SK-N-SH treated with all-trans-retinoic acid at 6 μM for 48 hours (cell line): ENCODE measurements at regions not wholly inside any gene's neighbourhood (a gene's known extent, or its start where the extent isn't known, plus 50 kb on each side); places are given as distances from the start of the nearest gene placed in this dataset.

Experiments used
- ATAC-seq: fragments of 200-7000 bp; cut with Tn5 transposase; 3 replicates; pipeline ENCODE4 v1.9.1; 2020; ENCODE audit warnings: mild to moderate bottlenecking, moderate library complexity
- ARNTL ChIP-seq: fragments of 450-650 bp; formaldehyde crosslinking; IDR thresholded peaks from 2 replicates; pipeline ENCODE4 v1.5.0; 2020; ENCODE audit warnings: low read depth, mild to moderate bottlenecking, moderate library complexity, borderline replicate concordance
- BACH2 ChIP-seq: fragments of 250-450 bp; sonication (Bioruptor Pico); IDR thresholded peaks from 2 replicates; pipeline ENCODE4 v1.9.0; 2021; ENCODE audit warnings: mild to moderate bottlenecking, borderline replicate concordance
- CSDC2 ChIP-seq: fragments of 250-450 bp; sonication (Bioruptor Pico); IDR thresholded peaks from 2 replicates; pipeline ENCODE4 v1.5.0; 2020; ENCODE audit warnings: mild to moderate bottlenecking, moderate library complexity
- GLIS3 ChIP-seq: fragments of 250-450 bp; sonication (Bioruptor Pico); IDR thresholded peaks from 2 replicates; pipeline ENCODE4 v1.5.0; 2020; ENCODE audit warnings: mild to moderate bottlenecking, moderate library complexity
- ISL1 ChIP-seq: fragments of 250-450 bp; sonication (Bioruptor Pico); IDR thresholded peaks from 2 replicates; pipeline ENCODE4 v2.1.2; 2022; ENCODE audit warnings: mild to moderate bottlenecking, moderate library complexity
- OSR1 ChIP-seq: fragments of 250-450 bp; sonication (Bioruptor Pico); IDR thresholded peaks from 2 replicates; pipeline ENCODE4 v1.8.0; 2022; ENCODE audit warnings: moderate library complexity, mild to moderate bottlenecking, inconsistent platforms
- PPARA ChIP-seq: fragments of 250-450 bp; sonication (Bioruptor Pico); IDR thresholded peaks from 2 replicates; pipeline ENCODE4 v1.5.0; 2020; ENCODE audit warnings: mild to moderate bottlenecking, borderline replicate concordance
- RARB ChIP-seq: fragments of 250-450 bp; sonication (Bioruptor Pico); IDR thresholded peaks from 2 replicates; pipeline ENCODE4 v1.8.0; 2021; ENCODE audit warnings: mild to moderate bottlenecking, moderate library complexity
- SNAI2 ChIP-seq: fragments of 250-450 bp; sonication (Bioruptor Pico); IDR thresholded peaks from 2 replicates; pipeline ENCODE4 v1.5.0; 2020; ENCODE audit warnings: mild to moderate bottlenecking, moderate library complexity
- TCF4 ChIP-seq: fragments of 250-450 bp; sonication (Bioruptor Pico); IDR thresholded peaks from 2 replicates; pipeline ENCODE4 v1.8.0; 2021; ENCODE audit warnings: mild to moderate bottlenecking, moderate library complexity, borderline replicate concordance
- TOX ChIP-seq: fragments of 250-450 bp; sonication (Bioruptor Pico); IDR thresholded peaks from 2 replicates; pipeline ENCODE4 v1.8.0; 2021; ENCODE audit warnings: mild to moderate bottlenecking, moderate library complexity, borderline replicate concordance
- ZC3H10 ChIP-seq: fragments of 250-450 bp; sonication (Bioruptor Pico); IDR thresholded peaks from 2 replicates; pipeline ENCODE4 v1.5.1; 2021; ENCODE audit warnings: mild to moderate bottlenecking, moderate library complexity
- ZFP3 ChIP-seq: fragments of 250-450 bp; sonication (Bioruptor Pico); IDR thresholded peaks from 2 replicates; pipeline ENCODE4 v1.5.0; 2020; ENCODE audit warnings: mild to moderate bottlenecking, moderate library complexity
- ZFP30 ChIP-seq: fragments of 450-650 bp; formaldehyde crosslinking; IDR thresholded peaks from 2 replicates; pipeline ENCODE4 v1.5.0; 2022; ENCODE audit warnings: mild to moderate bottlenecking, moderate library complexity
- ZNF565 ChIP-seq: fragments of 450-650 bp; formaldehyde crosslinking; conservative IDR thresholded peaks from 2 replicates; pipeline ENCODE4 v1.5.0; 2020; ENCODE audit warnings: low read depth, mild to moderate bottlenecking, moderate library complexity
- ZNF70 ChIP-seq: fragments of 450-650 bp; formaldehyde crosslinking; IDR thresholded peaks from 2 replicates; pipeline ENCODE4 v1.5.0; 2020; ENCODE audit warnings: mild to moderate bottlenecking, moderate library complexity
- ZNF8 ChIP-seq: fragments of 450-650 bp; formaldehyde crosslinking; IDR thresholded peaks from 2 replicates; pipeline ENCODE4 v1.5.0; 2020; ENCODE audit warnings: mild to moderate bottlenecking, moderate library complexity
- TF ChIP-seq, protein P1 (sequence below): fragments of 250-450 bp; sonication (Bioruptor Pico); IDR thresholded peaks from 2 replicates; pipeline ENCODE4 v1.5.0; 2020; ENCODE audit warnings: mild to moderate bottlenecking, moderate library complexity
- TF ChIP-seq, protein P2 (sequence below): fragments of 250-450 bp; sonication (Bioruptor Pico); IDR thresholded peaks from 2 replicates; pipeline ENCODE4 v1.8.0; 2021; ENCODE audit warnings: low read depth, mild to moderate bottlenecking, moderate library complexity, borderline replicate concordance
- TF ChIP-seq, protein P3 (sequence below): fragments of 250-450 bp; sonication (Bioruptor Pico); IDR thresholded peaks from 2 replicates; pipeline ENCODE4 v1.5.1; 2021; ENCODE audit warnings: mild to moderate bottlenecking, moderate library complexity
- TF ChIP-seq, protein P4 (sequence below): fragments of 250-450 bp; sonication (Bioruptor Pico); IDR thresholded peaks from 2 replicates; pipeline ENCODE4 v1.8.0; 2020; ENCODE audit warnings: mild to moderate bottlenecking, moderate library complexity, borderline replicate concordance

GRCh38 chr9:82342046-82342445 is 353.5 kb downstream of the SPATA31D1 start:
- no peak for ATAC-seq

GRCh38 chr9:82346040-82346439 is 357.5 kb downstream of the SPATA31D1 start:
- ATAC-seq = no peak
- TF ChIP-seq TCF4 (no peak), ZNF70 (no peak), SNAI2 (CRISPR knock-in tag) (no peak), ZFP30 (CRISPR knock-in tag) (no peak), BACH2 (CRISPR knock-in tag) (no peak)
- TF ChIP-seq, protein P1, sequence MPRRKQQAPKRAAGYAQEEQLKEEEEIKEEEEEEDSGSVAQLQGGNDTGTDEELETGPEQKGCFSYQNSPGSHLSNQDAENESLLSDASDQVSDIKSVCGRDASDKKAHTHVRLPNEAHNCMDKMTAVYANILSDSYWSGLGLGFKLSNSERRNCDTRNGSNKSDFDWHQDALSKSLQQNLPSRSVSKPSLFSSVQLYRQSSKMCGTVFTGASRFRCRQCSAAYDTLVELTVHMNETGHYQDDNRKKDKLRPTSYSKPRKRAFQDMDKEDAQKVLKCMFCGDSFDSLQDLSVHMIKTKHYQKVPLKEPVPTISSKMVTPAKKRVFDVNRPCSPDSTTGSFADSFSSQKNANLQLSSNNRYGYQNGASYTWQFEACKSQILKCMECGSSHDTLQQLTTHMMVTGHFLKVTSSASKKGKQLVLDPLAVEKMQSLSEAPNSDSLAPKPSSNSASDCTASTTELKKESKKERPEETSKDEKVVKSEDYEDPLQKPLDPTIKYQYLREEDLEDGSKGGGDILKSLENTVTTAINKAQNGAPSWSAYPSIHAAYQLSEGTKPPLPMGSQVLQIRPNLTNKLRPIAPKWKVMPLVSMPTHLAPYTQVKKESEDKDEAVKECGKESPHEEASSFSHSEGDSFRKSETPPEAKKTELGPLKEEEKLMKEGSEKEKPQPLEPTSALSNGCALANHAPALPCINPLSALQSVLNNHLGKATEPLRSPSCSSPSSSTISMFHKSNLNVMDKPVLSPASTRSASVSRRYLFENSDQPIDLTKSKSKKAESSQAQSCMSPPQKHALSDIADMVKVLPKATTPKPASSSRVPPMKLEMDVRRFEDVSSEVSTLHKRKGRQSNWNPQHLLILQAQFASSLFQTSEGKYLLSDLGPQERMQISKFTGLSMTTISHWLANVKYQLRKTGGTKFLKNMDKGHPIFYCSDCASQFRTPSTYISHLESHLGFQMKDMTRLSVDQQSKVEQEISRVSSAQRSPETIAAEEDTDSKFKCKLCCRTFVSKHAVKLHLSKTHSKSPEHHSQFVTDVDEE (CRISPR knock-in tag) = no peak
- TF ChIP-seq, all 23 proteins: peak for 0

More at GRCh38 chr9:82342046-82342445, 353.5 kb downstream of the SPATA31D1 start:
- TF ChIP-seq ZFP30 (CRISPR knock-in tag) = no peak
- no peak for TF ChIP-seq ZFP3 (CRISPR knock-in tag)
- TF ChIP-seq RARB (CRISPR knock-in tag) = no peak
- TF ChIP-seq, protein P1 (CRISPR knock-in tag) = no peak
- TF ChIP-seq ZNF70 = no peak
- TF ChIP-seq ZNF8 (CRISPR knock-in tag) = no peak
- no peak for TF ChIP-seq ZNF565 (CRISPR knock-in tag)

DNA sequence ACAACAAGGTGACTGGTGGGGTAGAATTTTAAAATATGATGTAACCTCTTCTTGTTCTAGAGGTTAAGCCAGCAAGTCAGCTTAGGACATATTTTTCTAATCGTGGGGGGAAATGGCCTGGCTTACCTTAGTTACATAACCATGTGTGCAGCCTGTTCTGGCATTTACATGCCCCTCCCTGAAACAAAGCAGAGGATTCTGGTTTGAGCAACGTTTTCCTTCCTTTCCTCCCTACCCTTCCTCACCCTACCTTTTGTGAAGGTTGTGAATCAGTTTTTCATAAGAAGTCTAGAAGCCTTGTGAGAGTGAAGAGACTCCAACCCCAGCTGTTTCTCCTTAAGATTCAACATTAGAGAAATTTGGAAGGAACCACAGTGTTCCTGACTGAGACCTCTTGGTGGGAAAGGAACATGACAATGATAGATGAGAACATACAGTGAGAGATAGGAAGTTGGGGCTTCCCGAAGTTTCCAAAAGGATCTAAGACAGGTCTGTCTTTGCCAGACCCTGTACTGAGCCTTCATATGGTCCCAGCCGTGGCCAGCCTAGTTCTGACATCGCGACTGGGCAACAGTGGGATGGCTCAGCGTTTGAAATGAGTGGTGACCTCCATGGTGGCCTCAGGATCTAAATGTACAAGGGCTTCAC is 365.2 kb downstream of the SPATA31D1 start:
- ATAC-seq = no peak
- TF ChIP-seq ZC3H10 (CRISPR knock-in tag) = no peak
- TF ChIP-seq, protein P2, sequence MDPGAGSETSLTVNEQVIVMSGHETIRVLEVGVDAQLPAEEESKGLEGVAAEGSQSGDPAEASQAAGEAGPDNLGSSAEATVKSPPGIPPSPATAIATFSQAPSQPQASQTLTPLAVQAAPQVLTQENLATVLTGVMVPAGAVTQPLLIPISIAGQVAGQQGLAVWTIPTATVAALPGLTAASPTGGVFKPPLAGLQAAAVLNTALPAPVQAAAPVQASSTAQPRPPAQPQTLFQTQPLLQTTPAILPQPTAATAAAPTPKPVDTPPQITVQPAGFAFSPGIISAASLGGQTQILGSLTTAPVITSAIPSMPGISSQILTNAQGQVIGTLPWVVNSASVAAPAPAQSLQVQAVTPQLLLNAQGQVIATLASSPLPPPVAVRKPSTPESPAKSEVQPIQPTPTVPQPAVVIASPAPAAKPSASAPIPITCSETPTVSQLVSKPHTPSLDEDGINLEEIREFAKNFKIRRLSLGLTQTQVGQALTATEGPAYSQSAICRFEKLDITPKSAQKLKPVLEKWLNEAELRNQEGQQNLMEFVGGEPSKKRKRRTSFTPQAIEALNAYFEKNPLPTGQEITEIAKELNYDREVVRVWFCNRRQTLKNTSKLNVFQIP (CRISPR knock-in tag) = no peak
- TF ChIP-seq GLIS3 = no peak
- no peak for TF ChIP-seq ZNF70
- no peak for TF ChIP-seq ZNF565 (CRISPR knock-in tag)
- no peak for TF ChIP-seq SNAI2 (CRISPR knock-in tag)
- no peak for TF ChIP-seq ZFP30 (CRISPR knock-in tag)
- TF ChIP-seq OSR1 (CRISPR knock-in tag) = no peak
- TF ChIP-seq, protein P1 (CRISPR knock-in tag) = no peak

- ATAC-seq = peak; percentile 56; the same call in 2 of the 3 replicates
- TF ChIP-seq ZC3H10 (CRISPR knock-in tag) (no peak), BACH2 (CRISPR knock-in tag) (no peak), CSDC2 (CRISPR knock-in tag) (no peak), PPARA (no peak), ZFP3 (CRISPR knock-in tag) (no peak), TOX (CRISPR knock-in tag) (no peak), ISL1 (no peak), ARNTL (CRISPR knock-in tag) (no peak), ZFP30 (CRISPR knock-in tag) (no peak), ZNF8 (CRISPR knock-in tag) (no peak)
- TF ChIP-seq, protein P3, sequence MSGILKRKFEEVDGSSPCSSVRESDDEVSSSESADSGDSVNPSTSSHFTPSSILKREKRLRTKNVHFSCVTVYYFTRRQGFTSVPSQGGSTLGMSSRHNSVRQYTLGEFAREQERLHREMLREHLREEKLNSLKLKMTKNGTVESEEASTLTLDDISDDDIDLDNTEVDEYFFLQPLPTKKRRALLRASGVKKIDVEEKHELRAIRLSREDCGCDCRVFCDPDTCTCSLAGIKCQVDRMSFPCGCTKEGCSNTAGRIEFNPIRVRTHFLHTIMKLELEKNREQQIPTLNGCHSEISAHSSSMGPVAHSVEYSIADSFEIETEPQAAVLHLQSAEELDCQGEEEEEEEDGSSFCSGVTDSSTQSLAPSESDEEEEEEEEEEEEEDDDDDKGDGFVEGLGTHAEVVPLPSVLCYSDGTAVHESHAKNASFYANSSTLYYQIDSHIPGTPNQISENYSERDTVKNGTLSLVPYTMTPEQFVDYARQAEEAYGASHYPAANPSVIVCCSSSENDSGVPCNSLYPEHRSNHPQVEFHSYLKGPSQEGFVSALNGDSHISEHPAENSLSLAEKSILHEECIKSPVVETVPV (CRISPR knock-in tag) = no peak
- TF ChIP-seq, protein P4, sequence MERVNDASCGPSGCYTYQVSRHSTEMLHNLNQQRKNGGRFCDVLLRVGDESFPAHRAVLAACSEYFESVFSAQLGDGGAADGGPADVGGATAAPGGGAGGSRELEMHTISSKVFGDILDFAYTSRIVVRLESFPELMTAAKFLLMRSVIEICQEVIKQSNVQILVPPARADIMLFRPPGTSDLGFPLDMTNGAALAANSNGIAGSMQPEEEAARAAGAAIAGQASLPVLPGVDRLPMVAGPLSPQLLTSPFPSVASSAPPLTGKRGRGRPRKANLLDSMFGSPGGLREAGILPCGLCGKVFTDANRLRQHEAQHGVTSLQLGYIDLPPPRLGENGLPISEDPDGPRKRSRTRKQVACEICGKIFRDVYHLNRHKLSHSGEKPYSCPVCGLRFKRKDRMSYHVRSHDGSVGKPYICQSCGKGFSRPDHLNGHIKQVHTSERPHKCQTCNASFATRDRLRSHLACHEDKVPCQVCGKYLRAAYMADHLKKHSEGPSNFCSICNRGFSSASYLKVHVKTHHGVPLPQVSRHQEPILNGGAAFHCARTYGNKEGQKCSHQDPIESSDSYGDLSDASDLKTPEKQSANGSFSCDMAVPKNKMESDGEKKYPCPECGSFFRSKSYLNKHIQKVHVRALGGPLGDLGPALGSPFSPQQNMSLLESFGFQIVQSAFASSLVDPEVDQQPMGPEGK (CRISPR knock-in tag) = no peak
Observed at GRCh38 chr9:82354279-82354659, 365.7 kb downstream of the SPATA31D1 start.
